ENCODE measurements at regions not wholly inside any gene's neighbourhood (a gene's known extent, or its start where the extent isn't known, plus 50 kb on each side); places are given as distances from the start of the nearest gene placed in this dataset.
"Not testable (repeated sequence)": the region's sequence is repeated elsewhere in the genome, so short reads cannot be mapped to it uniquely, and the experiment has no call there.

- DNase-seq, result peak; percentile 40
These were observed 151.8 kb upstream of the HEY2 start for GRCh38 chr6:125597411-125598253.

GRCh38 chr6:125598422-125598821, 151.0 kb upstream of the HEY2 start:
- peak; percentile 56 for DNase-seq

DNA sequence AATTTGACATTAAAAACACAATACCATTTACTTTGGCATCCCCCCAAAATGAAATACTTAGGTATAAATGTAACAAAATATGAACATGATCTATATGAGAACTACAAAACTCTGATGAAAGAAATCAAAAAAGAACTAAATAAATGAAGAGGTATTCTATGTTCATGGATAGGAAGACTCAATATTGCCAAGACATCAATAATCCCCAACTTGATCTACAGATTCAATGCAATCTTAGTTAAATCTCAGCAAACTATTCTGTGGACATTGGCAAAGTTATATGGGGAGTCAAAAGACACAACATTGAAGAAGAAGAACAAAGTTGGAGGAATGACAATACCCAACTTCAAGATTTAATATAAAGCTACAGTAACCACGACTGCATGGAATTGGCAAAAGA, 145.2 kb upstream of the HEY2 start:
- no peak for DNase-seq

DNA sequence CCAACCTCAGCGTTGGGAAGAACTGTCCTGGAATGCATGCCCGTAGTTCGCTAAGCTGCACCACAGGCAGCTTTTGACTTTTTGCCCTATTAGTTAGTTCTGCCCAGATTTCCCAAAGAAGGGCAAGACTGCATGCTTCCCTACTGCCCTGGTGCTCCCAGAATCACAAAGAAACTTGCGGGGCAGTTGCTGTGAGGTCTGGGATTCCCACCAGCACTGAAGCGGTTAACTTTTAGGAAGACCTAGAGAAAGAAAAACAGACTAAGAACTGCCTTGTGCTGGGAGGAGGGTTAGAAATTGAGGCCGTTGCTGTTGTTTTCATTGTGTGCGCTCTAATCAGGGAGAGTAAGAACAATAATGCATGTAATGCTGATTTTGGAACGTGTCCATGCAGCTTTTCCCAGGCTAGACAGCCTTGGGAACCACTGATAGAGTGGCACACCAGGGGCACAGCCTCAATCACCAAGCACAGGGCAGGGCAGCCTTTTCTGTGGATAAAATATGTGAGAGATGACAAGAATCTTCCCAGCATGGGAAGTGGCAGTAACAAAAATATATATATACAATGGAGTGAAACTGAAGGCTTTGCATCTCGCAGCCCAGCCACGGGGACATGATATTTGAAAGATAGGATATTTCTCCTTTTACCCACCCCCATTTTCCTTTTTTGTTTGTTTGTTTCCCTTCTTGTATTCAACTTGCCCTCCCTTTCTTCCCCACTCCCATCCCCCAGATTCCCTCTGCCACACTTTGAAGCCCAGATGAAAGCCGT, 137.7 kb upstream of the HEY2 start:
- DNase-seq, result peak; percentile 96

DNA sequence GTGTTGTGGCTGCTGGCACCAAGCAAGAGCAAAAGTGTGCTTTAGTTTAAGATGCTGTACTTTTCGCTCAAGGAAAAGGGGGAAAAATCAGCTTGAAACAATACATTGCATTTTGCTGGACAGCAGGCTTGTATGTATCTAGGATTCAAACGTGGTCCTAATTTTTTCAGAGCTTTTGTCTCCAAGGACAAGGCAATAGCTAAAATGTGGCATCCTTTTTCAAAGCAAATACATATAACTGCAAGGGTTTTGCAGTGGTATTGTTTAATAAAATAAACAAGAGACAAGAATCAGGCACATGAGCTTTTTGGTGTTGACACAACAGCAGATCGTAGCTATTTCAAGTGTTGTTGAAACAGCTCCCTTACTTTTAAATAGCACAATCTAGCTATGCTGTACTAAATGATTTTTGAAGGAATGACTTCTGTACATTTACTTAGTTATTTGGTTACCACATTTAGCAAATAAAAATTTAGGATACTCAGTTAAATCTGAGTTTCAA, 137.0 kb upstream of the HEY2 start:
- no peak for DNase-seq

GRCh38 chr6:125618629-125619028, 130.8 kb upstream of the HEY2 start:
- DNase-seq, result no peak

- no peak for DNase-seq
These were observed 126.3 kb upstream of the HEY2 start for GRCh38 chr6:125623085-125623484.

DNA sequence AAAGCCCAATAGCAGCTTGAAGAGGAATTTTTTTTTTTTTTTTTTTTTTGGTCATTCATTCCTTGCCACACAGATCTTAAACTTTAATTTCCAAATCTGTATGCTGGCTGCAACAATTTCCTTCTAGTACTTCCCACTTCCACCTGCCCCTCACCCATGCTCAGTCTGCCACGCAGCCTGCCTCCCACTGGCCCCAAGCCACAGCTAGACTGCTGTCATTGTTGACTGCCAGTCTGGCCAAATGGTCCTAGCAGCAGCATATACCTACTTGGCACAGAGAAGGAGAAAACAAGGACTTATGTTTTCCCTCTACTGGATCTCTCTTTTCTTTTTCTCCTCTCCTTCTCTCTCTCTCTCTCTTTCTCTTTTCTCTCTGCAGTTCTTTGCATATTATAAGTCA, 118.3 kb upstream of the HEY2 start:
- DNase-seq, result no peak

DNA sequence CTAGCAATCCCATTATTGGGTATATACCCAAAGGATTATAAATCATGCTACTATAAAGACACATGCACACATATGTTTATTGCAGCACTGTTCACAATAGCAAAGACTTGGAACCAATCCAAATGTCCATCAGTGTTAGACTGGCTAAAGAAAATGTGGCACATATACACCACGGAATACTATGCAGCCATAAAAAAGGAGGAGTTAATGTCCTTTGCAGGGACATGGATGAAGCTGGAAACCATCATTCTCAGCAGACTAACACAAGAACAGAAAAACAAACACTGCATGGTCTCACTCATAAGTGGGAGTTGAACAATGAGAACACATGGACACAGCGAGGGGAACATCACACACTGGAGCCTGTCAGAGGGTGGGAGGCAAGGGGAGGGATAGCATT, 113.4 kb upstream of the HEY2 start:
- not testable (repeated sequence) for DNase-seq

- no peak for DNase-seq
These were observed 112.8 kb upstream of the HEY2 start for GRCh38 chr6:125636671-125637070.

GRCh38 chr6:125637207-125637606, 112.2 kb upstream of the HEY2 start:
- no peak for DNase-seq

GRCh38 chr6:125639466-125640020, 109.9 kb upstream of the HEY2 start:
- DNase-seq, result no peak

DNA sequence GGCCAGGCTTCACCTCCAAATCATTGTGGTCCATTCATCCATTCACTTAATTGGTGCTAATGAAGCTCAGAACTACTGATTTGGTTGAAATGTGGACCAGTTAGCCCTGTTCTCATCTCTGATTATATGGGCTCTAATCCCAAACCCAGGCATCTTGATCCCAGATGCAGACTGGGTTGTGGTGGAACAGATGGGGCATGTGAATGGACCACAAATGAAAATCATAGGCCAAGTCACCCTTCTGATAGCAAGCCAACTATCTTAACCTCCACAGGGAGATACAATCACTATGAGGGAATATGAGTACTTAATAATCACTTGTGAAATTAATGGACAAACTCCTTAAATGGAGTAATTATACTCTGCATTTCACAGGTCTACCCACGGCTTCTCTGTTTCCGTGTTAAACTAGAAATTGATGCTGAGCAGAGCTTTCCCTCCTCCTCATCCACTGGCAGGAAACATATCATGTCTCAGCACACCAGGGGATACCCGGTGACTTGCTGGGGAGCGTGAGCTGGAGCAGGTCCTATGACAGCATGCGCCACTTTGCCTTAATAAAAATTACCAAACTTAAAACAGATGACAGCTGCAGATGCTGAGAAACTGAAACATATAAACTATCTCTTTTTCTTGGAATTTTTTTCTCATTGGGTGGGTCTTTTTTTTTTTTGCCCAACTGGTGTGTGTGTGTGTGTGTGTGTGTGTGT, 108.8 kb upstream of the HEY2 start:
- peak; percentile 20 for DNase-seq

DNA sequence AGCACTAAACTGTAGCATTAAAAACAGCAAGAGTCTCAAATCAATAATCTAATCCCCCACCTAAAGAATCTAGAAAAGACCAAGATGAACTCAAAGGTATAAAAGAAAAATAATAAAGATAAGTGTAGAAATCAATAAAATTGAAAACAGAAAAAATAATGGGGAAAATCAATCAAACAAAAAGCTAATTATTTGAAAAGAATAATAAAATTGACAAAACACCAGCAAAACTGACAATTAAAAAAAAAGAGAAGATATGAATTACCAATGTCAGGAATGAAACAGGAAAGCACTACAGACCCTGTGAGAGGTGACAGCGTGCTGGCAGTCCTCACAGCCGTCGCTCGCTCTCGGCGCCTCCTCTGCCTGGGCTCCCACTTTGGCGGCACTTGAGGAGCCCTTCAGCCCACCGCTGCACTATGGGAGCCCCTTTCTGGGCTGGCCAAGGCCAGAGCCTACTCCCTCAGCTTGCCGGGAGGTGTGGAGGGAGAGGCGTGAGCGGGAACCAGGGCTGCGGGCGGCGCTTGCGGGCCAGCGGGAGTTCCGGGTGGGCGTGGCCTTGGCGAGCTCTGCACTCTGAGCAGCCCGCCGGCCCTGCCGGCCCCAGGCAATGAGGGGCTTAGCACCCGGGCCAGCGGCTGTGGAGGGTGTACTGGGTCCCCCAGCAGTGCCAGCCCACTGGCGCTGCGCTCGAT, 105.3 kb upstream of the HEY2 start:
- DNase-seq, result not testable (repeated sequence)

- DNase-seq, result no peak
These were observed 102.0 kb upstream of the HEY2 start for GRCh38 chr6:125647391-125647790.

- not testable (repeated sequence) for DNase-seq
These were observed 95.7 kb upstream of the HEY2 start for GRCh38 chr6:125653752-125654151.

DNA sequence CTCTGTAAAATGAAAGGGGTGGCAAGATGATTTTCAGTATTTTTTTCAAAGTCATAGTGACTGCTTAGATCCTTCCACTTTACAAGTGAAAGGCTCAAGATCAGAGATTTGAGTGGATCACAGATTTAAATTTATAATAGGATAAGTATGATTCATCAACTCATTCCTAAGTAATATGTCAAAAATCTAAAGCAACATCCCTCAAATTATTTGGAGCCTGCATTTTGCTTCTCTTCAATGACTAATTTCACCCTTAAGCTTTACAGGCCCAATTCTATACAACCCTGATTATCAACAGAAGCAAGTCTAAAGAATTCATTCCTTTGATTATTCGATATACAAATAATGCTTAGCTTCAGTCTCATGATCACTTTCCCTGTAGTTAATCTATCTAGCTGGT, 93.9 kb upstream of the HEY2 start:
- peak; percentile 70 for DNase-seq

DNA sequence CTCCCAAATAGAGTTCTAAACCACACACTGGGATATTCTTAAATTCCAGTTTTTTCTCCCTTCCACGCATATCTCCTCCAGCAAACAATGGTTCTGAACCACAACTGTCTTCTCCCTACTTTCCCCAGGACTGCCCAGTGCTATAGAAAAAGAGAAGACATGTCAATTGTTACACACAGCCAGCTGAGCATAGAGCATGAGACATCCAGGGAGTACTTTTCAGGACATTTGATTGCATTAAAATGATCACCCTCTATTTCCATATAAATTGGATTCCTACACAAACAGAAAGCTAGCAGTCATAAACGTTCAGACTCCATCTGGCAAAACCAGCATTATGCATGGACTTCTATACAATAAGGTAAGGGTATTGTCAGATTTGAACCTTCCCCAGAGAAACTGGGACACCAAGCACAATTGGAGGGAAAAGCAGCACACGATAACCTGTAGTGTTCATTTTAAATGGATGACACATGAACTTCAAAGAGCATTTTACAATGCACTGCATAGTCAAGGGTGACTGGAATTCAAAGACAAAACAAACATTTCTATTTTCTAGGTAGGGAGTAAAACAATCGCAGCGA, 93.1 kb upstream of the HEY2 start:
- no peak for DNase-seq

- DNase-seq, result no peak
These were observed 91.3 kb upstream of the HEY2 start for GRCh38 chr6:125658136-125658535.

DNA sequence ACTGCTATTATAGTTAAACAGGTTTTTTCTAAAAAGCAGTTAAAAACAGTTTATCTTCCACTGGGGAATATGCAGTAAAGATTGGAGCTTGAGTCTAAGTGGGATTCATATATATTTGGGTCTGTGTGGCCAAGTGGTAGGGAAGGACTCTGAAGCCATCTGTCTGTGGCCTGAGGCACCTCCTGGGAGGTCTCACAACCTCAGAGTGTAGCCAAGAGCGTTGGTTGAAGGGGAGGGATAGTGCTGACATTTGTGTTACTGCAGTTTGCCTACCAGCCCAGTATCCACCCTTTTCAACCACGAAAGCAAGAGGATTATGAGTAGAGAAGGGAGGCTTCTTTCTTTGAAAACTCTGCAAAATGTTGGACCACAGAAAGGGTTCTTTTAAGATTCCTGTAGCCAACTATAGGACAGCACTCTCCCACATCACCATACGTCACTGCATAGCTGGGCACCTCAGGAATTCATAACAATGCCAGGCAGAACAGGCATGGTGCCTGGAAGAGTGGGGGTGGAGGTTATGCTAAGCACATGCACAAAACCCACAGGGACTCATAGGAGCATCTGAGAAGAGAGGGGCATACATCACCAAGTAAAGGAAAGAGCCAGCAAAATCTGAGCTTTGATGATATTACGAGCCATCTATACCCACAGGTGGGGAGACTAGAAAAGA, 90.5 kb upstream of the HEY2 start:
- peak; percentile 84 for DNase-seq

GRCh38 chr6:125659887-125660286, 89.5 kb upstream of the HEY2 start:
- DNase-seq, result no peak

Data from fibroblast of skin of back (primary cell).